A673 (cell line): ENCODE measurements at regions not wholly inside any gene's neighbourhood (a gene's known extent, or its start where the extent isn't known, plus 50 kb on each side); places are given as distances from the start of the nearest gene placed in this dataset.

Experiments used
- BruUV-seq: library from RNA; stranded (reverse); fragments of 400-500 nt; replicated peaks from 2 replicates; lab custom pipeline; 2021; lab: Mats Ljungman, UMichigan
- CTCF ChIA-PET: fragments of 300-600 bp; sonication (Branson Sonifier 250); formaldehyde crosslinking; loops from one replicate; lab custom pipeline; 2022; ENCODE audit warnings: antibody characterized with exemption; lab: Charles Lee
- POLR2A ChIA-PET: fragments of 300-600 bp; sonication (Branson Sonifier 250); formaldehyde crosslinking; loops from one replicate; lab custom pipeline; 2022; ENCODE audit warnings: antibody characterized with exemption; ENCODE audit not compliant: low non-redundant PET; lab: Charles Lee
- DNase-seq: peaks from one replicate; pipeline ENCODE4 v3.0.0-alpha.2; 2015; ENCODE audit warnings: low spot score
- H3K27ac ChIP-seq: fragments of 200-600 bp; sonication (generic); 2 replicates; pipeline ENCODE4 v1.5.1; 2016; ENCODE audit warnings: mixed run types, low read depth, mild to moderate bottlenecking, mixed read lengths, antibody characterized with exemption, low read length; ENCODE audit not compliant: poor library complexity, severe bottlenecking
- H3K27me3 ChIP-seq: fragments of 200-600 bp; sonication (generic); replicated peaks from 2 replicates; pipeline ENCODE4 v1.6.1; 2017; ENCODE audit warnings: mixed run types, low read depth, mild to moderate bottlenecking, mixed read lengths, antibody characterized with exemption, low read length; ENCODE audit not compliant: insufficient read depth, poor library complexity
- H3K36me3 ChIP-seq: fragments of 200-600 bp; sonication (generic); 2 replicates; pipeline ENCODE4 v1.6.1; 2016; ENCODE audit warnings: mixed run types, mild to moderate bottlenecking, mixed read lengths, antibody characterized with exemption, low read length; ENCODE audit not compliant: insufficient read depth, poor library complexity, severe bottlenecking
- H3K4me1 ChIP-seq: fragments of 200-600 bp; sonication (generic); 2 replicates; pipeline ENCODE4 v1.6.1; 2017; ENCODE audit warnings: mixed run types, mild to moderate bottlenecking, mixed read lengths, antibody characterized with exemption, low read length; ENCODE audit not compliant: insufficient read depth, poor library complexity, severe bottlenecking
- H3K4me3 ChIP-seq: fragments of 200-600 bp; sonication (generic); 2 replicates; pipeline ENCODE4 v1.5.1; 2016; ENCODE audit warnings: low read depth, mixed run types, mild to moderate bottlenecking, mixed read lengths, low read length; ENCODE audit not compliant: poor library complexity, severe bottlenecking
- H3K9me3 ChIP-seq: fragments of 200-600 bp; sonication (generic); 2 replicates; pipeline ENCODE4 v1.6.1; 2016; ENCODE audit warnings: mixed run types, low read depth, mild to moderate bottlenecking, mixed read lengths, antibody characterized with exemption, low read length; ENCODE audit not compliant: poor library complexity, severe bottlenecking
- CTCF ChIP-seq: fragments of 300-800, 200-600 bp; sonication (generic); conservative IDR thresholded peaks from 2 replicates; pipeline ENCODE4 v1.5.1; 2017; ENCODE audit warnings: low read depth, mild to moderate bottlenecking, antibody characterized with exemption, low read length, moderate library complexity, mixed read lengths
- EZH2 ChIP-seq: fragments of 200-600 bp; sonication (generic); IDR thresholded peaks from 2 replicates; pipeline ENCODE4 v1.6.1; 2017; ENCODE audit warnings: borderline replicate concordance, low read depth, mild to moderate bottlenecking, mixed read lengths, antibody characterized with exemption, low read length; ENCODE audit not compliant: poor library complexity, severe bottlenecking
- intact Hi-C: fragments of 100-400 bp; cut with micrococcal nuclease; formaldehyde crosslinking; loops from one replicate; pipeline ENCODE4 v1.10.0; 2022; ENCODE audit not compliant: unreplicated experiment

- intact Hi-C loops = no loop called here
- ChIA-PET POLR2A (no interaction called here), CTCF (no interaction called here)
- Histone ChIP-seq H3K36me3 (no peaks in the 10 kb centered on the region), H3K9me3 (no peaks in the 10 kb centered on the region), H3K4me3 (no peak overlapping the region), H3K4me1 (no peaks in the 10 kb centered on the region), H3K27me3 (no peaks in the 10 kb centered on the region), H3K27ac (no peak overlapping the region)
- DNase-seq = no peak
- BruUV-seq = no TSS peak
- no peak for TF ChIP-seq EZH2
- TF ChIP-seq CTCF = no peak
Measured at GRCh38 chr1:50329332-50329932, 93.8 kb downstream of the DMRTA2 start.

GRCh38 chr1:50328552-50328951 lies 94.7 kb downstream of the DMRTA2 start:
- H3K36me3 ChIP-seq = no peaks in the 10 kb centered on the region
- H3K27ac ChIP-seq = no peak overlapping the region
- intact Hi-C loops = no loop called here
- no peak overlapping the region for H3K4me3 ChIP-seq
- BruUV-seq = no TSS peak
- no peak for DNase-seq
- CTCF ChIA-PET = no interaction called here
- H3K9me3 ChIP-seq = no peaks in the 10 kb centered on the region
- no peak for TF ChIP-seq CTCF
- no peak for TF ChIP-seq EZH2
- H3K4me1 ChIP-seq = no peaks in the 10 kb centered on the region
- POLR2A ChIA-PET = no interaction called here
- no peaks in the 10 kb centered on the region for H3K27me3 ChIP-seq

- Histone ChIP-seq H3K36me3 (no peaks in the 10 kb centered on the region), H3K27me3 (no peaks in the 10 kb centered on the region), H3K27ac (no peak overlapping the region), H3K9me3 (no peaks in the 10 kb centered on the region), H3K4me1 (no peaks in the 10 kb centered on the region), H3K4me3 (no peak overlapping the region)
- POLR2A ChIA-PET = no interaction called here
- intact Hi-C loops = no loop called here
- DNase-seq = no peak
- TF ChIP-seq CTCF (no peak), EZH2 (no peak)
- no TSS peak for BruUV-seq
- CTCF ChIA-PET = no interaction called here
Measured at GRCh38 chr1:50326026-50326425, 97.2 kb downstream of the DMRTA2 start.
